Spinal cord (tissue), 9 donors: ENCODE measurements at regions not wholly inside any gene's neighbourhood (a gene's known extent, or its start where the extent isn't known, plus 50 kb on each side); places are given as distances from the start of the nearest gene placed in this dataset.
"Not testable (repeated sequence)": the region's sequence is repeated elsewhere in the genome, so short reads cannot be mapped to it uniquely, and the experiment has no call there.

Source experiments
- DNase-seq, 6 donors: peaks; one replicate each; pipeline versions ENCODE4 v3.0.0 to v3.0.0-alpha.2; 2013 to 2015; ENCODE audit warnings: low spot score in 6 of 6, low read depth in 4 of 6
- H3K27ac ChIP-seq: one replicate; pipeline ENCODE4 v1.5.1; 2013; ENCODE audit warnings: low read depth, low read length, control low read depth
- H3K27me3 ChIP-seq: one replicate; pipeline ENCODE4 v1.6.1; 2013; ENCODE audit warnings: low read length; ENCODE audit not compliant: control insufficient read depth, insufficient read depth
- H3K36me3 ChIP-seq: one replicate; pipeline ENCODE4 v1.6.1; 2013; ENCODE audit warnings: low read length; ENCODE audit not compliant: control insufficient read depth, insufficient read depth
- H3K4me1 ChIP-seq: one replicate; pipeline ENCODE4 v1.6.1; 2013; ENCODE audit warnings: low read length; ENCODE audit not compliant: control insufficient read depth, insufficient read depth
- H3K4me3 ChIP-seq: one replicate; pipeline ENCODE4 v1.5.1; 2013; ENCODE audit warnings: low read depth, low read length, control low read depth
- H3K9me3 ChIP-seq: one replicate; pipeline ENCODE4 v1.6.1; 2013; ENCODE audit warnings: low read length; ENCODE audit not compliant: control insufficient read depth, insufficient read depth
- WGBS: methylation state at CpG from one replicate; pipeline ENCODE4 v1.1.5; 2013; ENCODE audit warnings: missing lambda C conversion rate; ENCODE audit not compliant: insufficient coverage; 5-methylcytosine and 5-hydroxymethylcytosine counted together
- donor health status: healthy.

DNA sequence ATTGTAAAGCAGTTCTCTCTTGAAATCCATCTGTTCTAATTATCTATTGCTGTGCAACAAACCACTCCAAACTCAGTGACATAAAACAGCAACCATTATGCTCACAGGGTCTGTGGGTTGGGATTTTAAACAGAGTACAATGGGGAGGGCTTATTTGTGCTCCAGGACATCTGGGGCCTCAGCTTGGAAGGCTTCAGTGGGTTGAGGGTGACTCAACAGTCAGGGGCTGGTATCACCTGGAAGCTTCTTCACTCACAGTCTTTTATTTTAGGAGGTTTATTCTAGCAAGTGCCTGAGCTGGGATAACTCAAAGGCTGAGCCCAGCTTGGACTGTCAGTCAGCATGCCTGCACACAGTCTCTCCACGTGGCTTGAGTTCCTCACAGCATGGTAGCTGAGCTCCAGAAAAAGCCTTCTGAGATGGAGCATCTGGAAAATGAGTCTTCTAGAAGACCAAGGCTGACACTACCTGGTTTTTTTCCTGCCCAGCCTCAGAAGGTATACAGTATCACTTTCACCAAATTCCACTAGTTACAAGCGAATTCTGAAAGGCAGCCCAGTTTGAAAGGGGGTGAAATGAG, 234.6 kb upstream of the ID4 start:
- H3K27ac ChIP-seq = no peak overlapping the region
- WGBS = 64% methylated on average over 1 of the region's 2 CpGs
- no peak overlapping the region for H3K4me3 ChIP-seq
- H3K36me3 ChIP-seq = no peaks in the 10 kb centered on the region
- H3K27me3 ChIP-seq = no peaks in the 10 kb centered on the region
- no peaks in the 10 kb centered on the region for H3K9me3 ChIP-seq
- DNase-seq = no peak
- no peaks in the 10 kb centered on the region for H3K4me1 ChIP-seq

DNA sequence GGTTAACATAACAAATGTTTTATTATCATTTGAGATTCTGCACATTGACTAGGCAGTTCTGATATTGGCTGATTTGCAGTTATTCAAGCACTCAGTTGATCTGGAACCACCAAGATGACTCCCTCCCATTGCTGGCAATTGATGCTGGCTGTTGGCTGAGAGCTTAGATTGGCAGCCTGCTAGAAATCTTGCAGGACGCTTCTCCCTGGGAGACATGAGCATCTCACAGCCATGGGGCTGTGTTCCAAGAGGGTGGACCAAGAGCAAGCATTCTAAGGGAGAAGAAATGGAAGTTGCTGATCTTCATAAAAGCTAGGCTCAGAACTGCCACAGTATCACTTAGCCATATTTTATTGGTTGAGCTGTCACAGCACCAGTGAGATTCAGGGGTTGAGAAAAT, 233.4 kb upstream of the ID4 start:
- H3K9me3 ChIP-seq = no peaks in the 10 kb centered on the region
- no peaks in the 10 kb centered on the region for H3K36me3 ChIP-seq
- H3K27me3 ChIP-seq = no peaks in the 10 kb centered on the region
- no peaks in the 10 kb centered on the region for H3K4me1 ChIP-seq
- WGBS = no CpG with 5 or more reads among the region's 1 CpG
- DNase-seq = peak in 4 of 6 donors; percentile 17 to 79 (median 24)
- H3K4me3 ChIP-seq = no peak overlapping the region
- no peak overlapping the region for H3K27ac ChIP-seq

DNA sequence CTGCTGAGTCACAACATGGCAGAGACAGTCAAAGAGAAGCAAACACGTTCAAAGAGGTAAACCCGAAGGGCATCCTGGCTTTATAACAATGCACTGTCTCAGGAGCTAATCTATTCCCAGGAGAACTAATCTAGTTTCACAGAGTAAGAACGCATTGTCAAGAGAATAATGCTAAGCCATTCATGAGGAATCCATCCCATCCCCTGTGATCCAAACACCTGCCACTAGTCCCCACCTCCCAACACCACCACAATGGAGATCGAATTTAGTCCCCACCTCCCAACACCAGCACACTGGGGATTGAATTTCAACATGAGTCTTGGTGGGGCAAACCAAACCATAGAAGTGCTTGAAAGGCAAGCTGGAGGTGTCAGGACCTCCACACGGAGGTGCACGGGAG, 231.5 kb upstream of the ID4 start:
- 90% methylated on average over 3 of the region's 6 CpGs for WGBS
- no peak overlapping the region for H3K4me3 ChIP-seq
- no peak for DNase-seq
- no peaks in the 10 kb centered on the region for H3K9me3 ChIP-seq
- H3K36me3 ChIP-seq = no peaks in the 10 kb centered on the region
- no peak overlapping the region for H3K27ac ChIP-seq
- no peaks in the 10 kb centered on the region for H3K4me1 ChIP-seq
- no peaks in the 10 kb centered on the region for H3K27me3 ChIP-seq

DNA sequence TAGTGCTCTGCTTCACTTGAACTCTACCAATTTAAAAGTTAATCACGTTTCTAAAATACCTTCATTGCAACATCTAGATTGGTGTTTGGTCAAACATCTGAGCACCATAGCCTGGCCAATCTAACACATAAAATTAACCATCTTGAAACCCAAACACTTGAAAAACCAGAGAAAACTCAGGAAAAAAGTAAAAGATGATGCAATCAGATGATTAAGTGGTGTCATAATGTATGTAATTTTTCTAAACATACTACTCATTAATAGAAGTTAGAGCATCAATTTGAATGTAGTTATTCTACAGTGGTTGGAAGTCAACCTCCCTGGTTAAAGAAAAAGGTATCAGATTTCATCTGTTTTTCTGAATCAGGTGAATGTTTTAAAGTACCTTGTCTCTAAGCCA, 228.6 kb upstream of the ID4 start:
- 86% methylated on average over 1 of the region's 1 CpG for whole genome bisulfite sequencing
- H3K27me3 ChIP-seq = no peaks in the 10 kb centered on the region
- H3K36me3 ChIP-seq = no peaks in the 10 kb centered on the region
- DNase-seq = no peak
- no peak overlapping the region for H3K4me3 ChIP-seq
- H3K27ac ChIP-seq = no peak overlapping the region
- no peaks in the 10 kb centered on the region for H3K9me3 ChIP-seq
- H3K4me1 ChIP-seq = no peaks in the 10 kb centered on the region

DNA sequence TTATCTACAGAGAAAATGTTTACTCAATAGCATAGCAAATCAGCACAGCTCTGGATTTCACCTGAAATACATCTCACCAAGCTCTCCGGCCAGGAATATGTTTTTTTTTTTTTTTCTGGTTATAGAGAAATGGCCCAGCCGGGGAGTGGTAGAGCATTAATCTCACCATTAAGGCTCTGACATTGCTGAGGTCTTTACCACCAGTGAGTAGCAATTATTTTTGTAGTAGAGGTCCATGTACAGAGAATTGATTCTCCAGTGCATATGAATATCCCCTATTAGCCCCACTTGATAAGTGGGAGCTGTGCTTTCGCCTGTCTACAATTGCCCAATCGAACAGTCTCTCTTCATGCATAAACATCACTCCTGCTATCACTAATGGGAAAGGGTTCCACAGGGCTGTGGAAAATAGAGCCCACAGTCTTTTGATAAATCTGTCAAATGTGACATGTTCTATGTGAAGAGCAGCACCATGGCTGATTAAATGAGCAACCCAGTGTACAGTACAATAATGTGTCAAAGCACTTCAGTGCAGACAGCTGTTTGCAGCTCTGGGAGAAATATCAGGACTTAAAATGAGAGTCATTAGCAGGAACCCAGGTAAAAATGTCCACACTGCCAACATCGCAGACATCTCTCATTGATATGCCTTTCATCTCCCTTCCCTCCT, 227.1 kb upstream of the ID4 start:
- no CpG with 5 or more reads among the region's 5 CpGs for WGBS
- no peaks in the 10 kb centered on the region for H3K36me3 ChIP-seq
- H3K4me3 ChIP-seq = no peak overlapping the region
- H3K9me3 ChIP-seq = no peaks in the 10 kb centered on the region
- H3K4me1 ChIP-seq = no peaks in the 10 kb centered on the region
- peak in 1 of 6 donors; percentile 28 for DNase-seq
- no peak overlapping the region for H3K27ac ChIP-seq
- H3K27me3 ChIP-seq = no peaks in the 10 kb centered on the region

DNA sequence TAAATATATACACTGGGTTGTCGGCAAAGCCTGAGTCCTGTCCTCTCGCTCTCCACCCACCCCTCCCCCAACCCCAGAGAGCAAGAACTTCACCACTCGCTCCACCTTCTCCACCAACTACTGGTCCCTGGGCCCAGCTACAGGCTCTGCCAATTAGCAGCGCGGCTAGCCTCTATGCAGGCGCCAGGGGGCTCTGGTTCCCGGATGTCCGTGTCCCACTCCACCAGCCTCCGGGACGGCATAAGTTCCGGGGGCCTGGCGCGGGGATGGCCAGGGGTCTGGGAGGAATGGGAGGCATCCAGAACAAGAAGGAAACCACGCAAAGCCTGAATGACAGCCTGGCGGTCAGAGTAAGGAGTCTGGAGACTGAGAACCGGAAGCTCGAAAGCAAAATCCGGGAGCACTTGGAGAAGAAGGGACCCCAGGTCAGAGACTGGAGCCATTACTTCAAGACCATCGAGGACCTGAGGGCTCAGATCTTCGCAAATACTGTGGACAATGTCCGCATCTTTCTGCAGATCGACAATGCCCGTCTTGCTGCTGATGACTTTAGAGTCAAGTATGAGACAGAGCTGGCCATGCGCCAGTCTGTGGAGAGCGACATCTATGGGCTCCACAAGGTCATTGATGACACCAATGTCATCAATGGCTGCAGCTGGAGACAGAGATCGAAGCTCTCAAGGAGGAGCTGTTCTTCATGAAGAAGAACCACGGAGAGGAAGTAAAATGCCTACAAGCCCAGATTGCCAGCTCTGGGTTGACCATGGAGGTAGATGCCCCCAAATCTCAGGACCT, 224.3 kb upstream of the ID4 start:
- not testable (repeated sequence) for H3K9me3 ChIP-seq, H3K36me3 ChIP-seq, DNase-seq, H3K4me1 ChIP-seq, H3K4me3 ChIP-seq, H3K27ac ChIP-seq, H3K27me3 ChIP-seq
- 97% methylated on average over 26 of the region's 27 CpGs for WGBS

DNA sequence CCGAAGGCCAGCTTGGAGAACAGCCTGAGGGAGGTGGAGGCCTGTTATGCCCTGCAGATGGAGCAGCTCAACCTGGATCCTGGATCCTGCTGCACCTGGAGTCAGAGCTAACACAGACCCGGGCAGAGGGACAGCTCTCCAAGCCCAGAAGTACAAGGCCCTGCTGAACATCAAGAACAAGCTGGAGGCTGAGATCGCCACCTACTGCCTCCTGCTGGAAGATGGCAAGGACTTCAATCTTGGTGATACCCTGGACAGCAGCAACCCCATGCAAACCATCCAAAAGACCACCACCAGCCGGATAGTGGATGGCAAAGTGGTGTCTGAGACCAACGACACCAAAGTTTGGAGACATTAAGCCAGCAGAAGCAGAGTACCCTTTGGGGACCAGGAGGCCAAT, 223.5 kb upstream of the ID4 start:
- Histone ChIP-seq H3K9me3 (peaks cover 2% of the 10 kb centered on the region), H3K4me3 (no peak overlapping the region), H3K4me1 (no peaks in the 10 kb centered on the region), H3K27ac (no peak overlapping the region), H3K27me3 (no peaks in the 10 kb centered on the region), H3K36me3 (no peaks in the 10 kb centered on the region)
- DNase-seq = no peak
- WGBS = 91% methylated on average over 3 of the region's 5 CpGs

DNA sequence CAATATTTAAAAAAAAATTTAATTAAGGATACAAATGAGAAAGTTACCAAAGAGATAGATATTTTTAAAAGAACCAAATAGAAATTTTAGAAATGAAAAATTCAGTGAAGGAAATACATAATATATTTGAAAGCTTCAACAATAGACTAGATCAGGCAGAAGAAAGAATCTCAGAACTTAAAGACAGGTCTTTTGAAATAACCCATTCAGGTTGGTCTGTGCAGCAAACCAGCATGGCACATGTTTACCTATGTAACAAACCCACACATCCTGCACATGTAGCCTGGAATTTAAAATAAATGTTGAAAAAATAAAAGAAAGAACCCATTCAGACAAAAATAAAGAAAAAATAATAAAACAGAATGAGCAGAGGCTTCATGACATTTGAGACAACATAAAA, 221.1 kb upstream of the ID4 start:
- Histone ChIP-seq H3K9me3 (peaks cover 2% of the 10 kb centered on the region), H3K4me1 (no peaks in the 10 kb centered on the region), H3K27me3 (no peaks in the 10 kb centered on the region), H3K4me3 (no peak overlapping the region), H3K36me3 (no peaks in the 10 kb centered on the region), H3K27ac (no peak overlapping the region)
- no peak for DNase-seq

DNA sequence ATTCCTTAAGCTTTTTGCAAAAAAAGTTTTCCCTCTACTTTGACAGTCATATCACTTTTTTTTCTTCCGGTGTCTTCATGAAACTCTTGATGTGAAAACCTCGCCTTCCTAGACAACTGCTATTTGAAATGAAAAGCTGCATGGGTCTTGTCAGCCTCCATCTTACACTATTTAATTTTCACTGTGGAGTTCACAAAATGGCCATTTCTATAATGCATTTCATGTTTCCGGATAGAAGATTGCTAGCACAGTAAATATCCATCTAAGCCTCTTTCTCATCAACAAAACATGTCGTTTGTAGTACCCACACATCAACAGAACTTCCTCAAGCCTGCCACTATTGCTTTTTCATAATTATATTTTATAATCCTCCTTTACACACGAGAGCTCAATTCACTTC, 204.9 kb upstream of the ID4 start:
- Histone ChIP-seq H3K9me3 (no peaks in the 10 kb centered on the region), H3K36me3 (no peaks in the 10 kb centered on the region), H3K4me1 (no peaks in the 10 kb centered on the region), H3K4me3 (no peak overlapping the region), H3K27ac (no peak overlapping the region), H3K27me3 (no peaks in the 10 kb centered on the region)
- peak in 1 of 6 donors; percentile 72 for DNase-seq
- WGBS = 89% methylated on average over 4 of the region's 5 CpGs

DNA sequence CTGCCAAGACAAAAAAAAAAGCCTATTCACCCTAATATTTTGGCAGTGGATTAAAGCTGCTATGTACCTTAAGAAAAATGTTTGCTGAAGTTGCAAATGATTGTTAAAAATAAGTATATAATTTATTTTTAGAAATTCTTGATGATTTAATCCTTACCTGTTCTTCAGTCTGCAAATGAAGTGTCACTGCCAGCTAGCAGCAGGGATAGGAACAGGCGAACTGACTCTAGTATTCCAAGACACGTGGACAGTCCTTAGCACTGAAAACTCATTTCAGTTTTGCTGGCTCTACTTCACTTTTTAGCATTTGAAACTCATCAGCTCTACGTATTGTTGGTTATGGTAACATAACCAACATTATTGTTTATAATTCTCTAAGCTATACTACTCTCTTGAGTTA, 204.4 kb upstream of the ID4 start:
- peak in 1 of 6 donors; percentile 50 for DNase-seq
- Histone ChIP-seq H3K4me1 (no peaks in the 10 kb centered on the region), H3K27ac (no peak overlapping the region), H3K9me3 (no peaks in the 10 kb centered on the region), H3K36me3 (no peaks in the 10 kb centered on the region), H3K4me3 (no peak overlapping the region), H3K27me3 (no peaks in the 10 kb centered on the region)
- no CpG with 5 or more reads among the region's 3 CpGs for WGBS
